RWPE1 (cell line): ENCODE measurements at regions not wholly inside any gene's neighbourhood (a gene's known extent, or its start where the extent isn't known, plus 50 kb on each side); places are given as distances from the start of the nearest gene placed in this dataset.

ENCODE experiments used
- CTCF ChIA-PET: fragments of 350-600 bp; sonication (Branson Sonifier 250); formaldehyde crosslinking; extraction: SDS; loops from one replicate; lab custom pipeline; 2021; lab: Yijun Ruan, JAX
- POLR2A ChIA-PET: fragments of 400-600 bp; formaldehyde crosslinking; extraction: SDS; loops from one replicate; lab custom pipeline; 2020; ENCODE audit warnings: antibody characterized with exemption; ENCODE audit not compliant: low non-redundant PET; lab: Yijun Ruan, JAX
- DNase-seq: peaks from one replicate; pipeline ENCODE4 v3.0.0; 2012; ENCODE audit warnings: low spot score
- H3K27ac ChIP-seq: fragments of 450-650 bp; 2 replicates; pipeline ENCODE4 v1.5.1; 2017
- TF ChIP-seq, protein P1 (sequence below): fragments of 450-650 bp; conservative IDR thresholded peaks from 2 replicates; pipeline ENCODE4 v1.5.1; 2017; ENCODE audit warnings: low read depth, mild to moderate bottlenecking

DNA sequence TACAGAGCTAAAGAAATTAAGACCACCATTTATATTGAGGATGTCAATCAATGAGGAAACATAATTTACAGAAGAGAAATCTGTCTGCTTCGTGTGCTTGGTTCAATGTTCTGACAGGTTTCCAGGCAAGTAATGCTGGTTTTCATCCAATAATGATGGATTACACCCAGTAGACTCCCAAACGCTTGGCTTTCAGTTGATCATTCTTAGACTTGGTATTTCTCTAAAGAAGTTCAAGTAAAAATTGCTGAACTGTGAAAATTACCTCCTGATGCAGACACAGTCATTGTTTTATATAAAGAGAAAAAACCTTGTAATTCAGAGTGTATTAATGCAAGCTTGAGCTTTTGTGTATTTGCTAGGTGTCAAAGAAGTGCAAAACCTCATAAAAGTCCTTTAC, 85.0 kb downstream of the VCX3A start:
- no peak overlapping the region for H3K27ac ChIP-seq
- CTCF ChIA-PET = no interaction called here
- POLR2A ChIA-PET = no interaction called here
- TF ChIP-seq, protein P1, sequence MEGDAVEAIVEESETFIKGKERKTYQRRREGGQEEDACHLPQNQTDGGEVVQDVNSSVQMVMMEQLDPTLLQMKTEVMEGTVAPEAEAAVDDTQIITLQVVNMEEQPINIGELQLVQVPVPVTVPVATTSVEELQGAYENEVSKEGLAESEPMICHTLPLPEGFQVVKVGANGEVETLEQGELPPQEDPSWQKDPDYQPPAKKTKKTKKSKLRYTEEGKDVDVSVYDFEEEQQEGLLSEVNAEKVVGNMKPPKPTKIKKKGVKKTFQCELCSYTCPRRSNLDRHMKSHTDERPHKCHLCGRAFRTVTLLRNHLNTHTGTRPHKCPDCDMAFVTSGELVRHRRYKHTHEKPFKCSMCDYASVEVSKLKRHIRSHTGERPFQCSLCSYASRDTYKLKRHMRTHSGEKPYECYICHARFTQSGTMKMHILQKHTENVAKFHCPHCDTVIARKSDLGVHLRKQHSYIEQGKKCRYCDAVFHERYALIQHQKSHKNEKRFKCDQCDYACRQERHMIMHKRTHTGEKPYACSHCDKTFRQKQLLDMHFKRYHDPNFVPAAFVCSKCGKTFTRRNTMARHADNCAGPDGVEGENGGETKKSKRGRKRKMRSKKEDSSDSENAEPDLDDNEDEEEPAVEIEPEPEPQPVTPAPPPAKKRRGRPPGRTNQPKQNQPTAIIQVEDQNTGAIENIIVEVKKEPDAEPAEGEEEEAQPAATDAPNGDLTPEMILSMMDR = no peak
- DNase-seq = no peak

DNA sequence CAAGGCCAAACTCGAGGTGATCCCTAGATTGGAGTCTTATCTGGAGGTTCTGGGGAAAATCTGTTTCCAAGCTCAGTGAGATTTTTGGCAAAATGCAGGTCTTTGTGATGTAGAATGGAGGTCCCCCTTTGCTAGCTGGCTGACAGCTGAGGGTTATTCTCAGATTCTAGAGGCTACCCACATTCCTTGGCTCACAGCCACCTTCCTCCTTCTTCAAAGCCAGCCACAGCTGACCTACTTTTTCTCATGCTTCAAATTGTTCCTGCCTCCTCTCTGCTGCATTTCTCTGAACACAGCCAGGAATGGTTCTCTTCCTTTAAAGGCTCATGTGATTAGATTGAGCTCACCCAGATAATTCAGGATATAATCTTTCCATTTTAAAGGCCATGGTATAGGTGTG, 86.9 kb downstream of the VCX3A start:
- POLR2A ChIA-PET = no interaction called here
- no peak overlapping the region for H3K27ac ChIP-seq
- TF ChIP-seq, protein P1 = no peak
- CTCF ChIA-PET = no interaction called here
- DNase-seq = no peak

DNA sequence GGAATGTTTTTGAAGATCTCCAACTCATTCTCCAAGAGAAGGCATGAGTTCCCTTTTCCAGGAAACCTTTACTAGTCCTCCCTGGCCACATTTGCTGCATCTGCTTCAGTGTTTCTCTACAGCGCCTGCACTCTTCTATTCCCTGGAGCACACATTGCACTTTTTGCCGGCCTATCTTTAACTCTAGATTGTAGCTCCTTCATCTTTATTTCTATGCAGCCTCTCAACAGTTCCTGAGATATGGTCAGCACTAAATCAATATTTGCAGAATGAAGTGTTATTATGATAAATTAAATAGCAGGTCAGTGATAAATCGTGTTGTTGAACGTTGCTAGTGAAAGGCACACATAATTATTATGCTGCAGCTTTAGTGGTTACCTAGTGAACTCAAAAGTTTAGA, 88.3 kb downstream of the VCX3A start:
- no peak overlapping the region for H3K27ac ChIP-seq
- no peak for DNase-seq
- POLR2A ChIA-PET = no interaction called here
- CTCF ChIA-PET = no interaction called here
- TF ChIP-seq, protein P1 = no peak

DNA sequence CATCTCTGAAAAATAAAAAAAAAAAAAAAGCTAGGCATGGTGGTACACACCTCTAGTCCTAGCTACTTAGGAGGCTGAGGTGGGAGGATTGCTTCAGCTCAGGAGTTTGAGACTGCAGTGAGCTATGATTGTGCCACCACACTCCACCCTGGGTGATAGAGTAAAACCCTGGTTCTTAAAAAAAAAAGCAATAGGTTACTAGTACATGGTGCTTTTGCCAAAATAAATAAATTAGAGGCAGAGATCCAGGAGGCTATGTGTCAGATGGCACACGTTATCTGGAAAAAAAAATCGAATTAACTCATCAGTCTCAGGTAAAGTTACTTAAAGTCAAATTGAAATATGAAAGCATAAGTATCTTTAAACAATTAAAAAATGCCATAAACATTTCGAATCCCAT, 94.3 kb downstream of the VCX3A start:
- POLR2A ChIA-PET = no interaction called here
- DNase-seq = no peak
- no peak overlapping the region for H3K27ac ChIP-seq
- CTCF ChIA-PET = no interaction called here
- TF ChIP-seq, protein P1 = no peak

DNA sequence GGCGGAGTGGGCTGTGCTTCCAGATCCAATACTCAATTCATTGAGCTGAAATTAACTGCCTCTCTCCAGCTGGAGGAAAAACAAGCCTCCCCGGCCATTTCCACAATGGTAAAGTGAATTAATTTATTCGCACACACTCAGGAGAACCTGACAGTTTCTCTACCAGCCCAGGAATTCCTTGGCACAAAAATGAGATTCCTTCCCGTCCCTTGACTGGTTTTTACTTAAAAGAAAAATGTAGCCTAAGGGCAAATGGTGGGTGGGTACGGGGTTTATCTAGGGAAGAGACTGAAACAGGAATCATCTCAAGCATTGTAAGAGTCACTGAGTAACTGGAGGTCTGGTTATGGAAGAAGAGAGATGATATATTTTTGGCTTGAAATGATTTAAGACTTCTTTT, 102.7 kb downstream of the VCX3A start:
- ChIA-PET CTCF (no interaction called here), POLR2A (no interaction called here)
- no peak for DNase-seq
- TF ChIP-seq, protein P1 = no peak
- H3K27ac ChIP-seq = no peak overlapping the region

DNA sequence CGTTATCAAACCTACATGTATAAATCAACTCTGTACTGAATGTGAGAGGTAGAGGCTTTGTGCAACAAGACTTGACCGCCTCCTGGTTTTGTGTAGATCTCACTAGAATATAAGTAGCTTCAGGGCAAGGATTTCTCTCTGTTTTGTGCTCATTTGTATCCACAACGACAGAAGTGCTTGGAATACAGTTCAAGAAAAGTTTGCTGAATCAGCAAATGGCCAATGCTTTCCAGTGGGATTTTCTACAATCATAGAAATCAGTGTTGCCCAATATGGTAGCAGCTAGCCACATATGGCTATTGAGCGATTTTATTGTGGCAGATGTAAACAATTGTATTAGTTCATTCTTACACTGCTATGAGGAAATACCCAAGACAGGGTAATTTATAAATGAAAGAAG, 127.4 kb downstream of the VCX3A start:
- TF ChIP-seq, protein P1 = no peak
- CTCF ChIA-PET = no interaction called here

DNA sequence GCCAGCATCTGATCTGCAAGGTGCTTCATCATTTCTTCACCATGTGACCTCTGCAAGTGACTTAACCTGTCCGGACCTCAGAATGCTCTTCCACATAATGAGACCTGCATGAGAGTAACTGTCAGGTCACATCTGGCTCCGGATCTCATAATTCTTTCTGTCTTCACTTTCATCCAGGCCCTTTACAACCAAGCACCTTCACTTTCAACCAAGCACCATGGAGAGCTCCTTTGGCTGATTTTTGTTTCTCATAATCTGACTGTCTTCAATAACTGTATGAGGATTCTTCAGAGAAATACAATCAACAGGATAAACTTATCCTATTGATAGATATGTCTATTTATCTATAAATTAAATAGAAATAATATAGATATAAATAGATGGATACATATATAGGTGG, 148.1 kb downstream of the VCX3A start:
- no peak for DNase-seq
- ChIA-PET CTCF (no interaction called here), POLR2A (no interaction called here)
- TF ChIP-seq, protein P1 = no peak
- no peak overlapping the region for H3K27ac ChIP-seq

More for the DNA sequence above, 127.4 kb downstream of the VCX3A start:
- no peak for DNase-seq
- H3K27ac ChIP-seq = no peak overlapping the region
- POLR2A ChIA-PET = no interaction called here
